Spinal cord (tissue), 9 donors: ENCODE measurements at regions not wholly inside any gene's neighbourhood (a gene's known extent, or its start where the extent isn't known, plus 50 kb on each side); places are given as distances from the start of the nearest gene placed in this dataset.

Experiments used
- DNase-seq, 6 donors: peaks; one replicate each; pipeline versions ENCODE4 v3.0.0 to v3.0.0-alpha.2; 2013 to 2015; ENCODE audit warnings: low spot score in 6 of 6, low read depth in 4 of 6
- H3K27ac ChIP-seq: one replicate; pipeline ENCODE4 v1.5.1; 2013; ENCODE audit warnings: low read depth, low read length, control low read depth
- H3K27me3 ChIP-seq: one replicate; pipeline ENCODE4 v1.6.1; 2013; ENCODE audit warnings: low read length; ENCODE audit not compliant: control insufficient read depth, insufficient read depth
- H3K36me3 ChIP-seq: one replicate; pipeline ENCODE4 v1.6.1; 2013; ENCODE audit warnings: low read length; ENCODE audit not compliant: control insufficient read depth, insufficient read depth
- H3K4me1 ChIP-seq: one replicate; pipeline ENCODE4 v1.6.1; 2013; ENCODE audit warnings: low read length; ENCODE audit not compliant: control insufficient read depth, insufficient read depth
- H3K4me3 ChIP-seq: one replicate; pipeline ENCODE4 v1.5.1; 2013; ENCODE audit warnings: low read depth, low read length, control low read depth
- H3K9me3 ChIP-seq: one replicate; pipeline ENCODE4 v1.6.1; 2013; ENCODE audit warnings: low read length; ENCODE audit not compliant: control insufficient read depth, insufficient read depth
- WGBS: methylation state at CpG from one replicate; pipeline ENCODE4 v1.1.5; 2013; ENCODE audit warnings: missing lambda C conversion rate; ENCODE audit not compliant: insufficient coverage; 5-methylcytosine and 5-hydroxymethylcytosine counted together
- donor health status: healthy.

GRCh38 chr2:49812730-49813129 lies 658.4 kb upstream of the FSHR start:
- no peaks in the 10 kb centered on the region for H3K4me1 ChIP-seq
- H3K27me3 ChIP-seq = no peaks in the 10 kb centered on the region
- DNase-seq = no peak
- no peak overlapping the region for H3K4me3 ChIP-seq
- no peaks in the 10 kb centered on the region for H3K9me3 ChIP-seq
- no peak overlapping the region for H3K27ac ChIP-seq
- H3K36me3 ChIP-seq = no peaks in the 10 kb centered on the region

GRCh38 chr2:49811502-49811901 lies 657.2 kb upstream of the FSHR start:
- H3K4me1 ChIP-seq = no peaks in the 10 kb centered on the region
- no peaks in the 10 kb centered on the region for H3K27me3 ChIP-seq
- no peaks in the 10 kb centered on the region for H3K36me3 ChIP-seq
- no peak overlapping the region for H3K27ac ChIP-seq
- H3K9me3 ChIP-seq = no peaks in the 10 kb centered on the region
- no CpG with 5 or more reads among the region's 4 CpGs for WGBS
- no peak overlapping the region for H3K4me3 ChIP-seq
- no peak for DNase-seq

- no peak for DNase-seq
- Histone ChIP-seq H3K27me3 (no peaks in the 10 kb centered on the region), H3K27ac (no peak overlapping the region), H3K4me1 (no peaks in the 10 kb centered on the region), H3K36me3 (no peaks in the 10 kb centered on the region), H3K9me3 (no peaks in the 10 kb centered on the region), H3K4me3 (no peak overlapping the region)
Observed at GRCh38 chr2:49807689-49808088, 653.4 kb upstream of the FSHR start.

GRCh38 chr2:49804111-49804510 lies 649.8 kb upstream of the FSHR start:
- Histone ChIP-seq H3K4me1 (peaks cover 8% of the 10 kb centered on the region), H3K9me3 (no peaks in the 10 kb centered on the region), H3K27me3 (no peaks in the 10 kb centered on the region), H3K4me3 (no peak overlapping the region), H3K36me3 (no peaks in the 10 kb centered on the region), H3K27ac (no peak overlapping the region)
- DNase-seq = no peak
- no CpG with 5 or more reads among the region's 1 CpG for WGBS

- Histone ChIP-seq H3K27ac (no peak overlapping the region), H3K36me3 (no peaks in the 10 kb centered on the region), H3K4me1 (peaks cover 8% of the 10 kb centered on the region), H3K9me3 (no peaks in the 10 kb centered on the region), H3K4me3 (no peak overlapping the region), H3K27me3 (no peaks in the 10 kb centered on the region)
- 83% methylated on average over 1 of the region's 2 CpGs for WGBS
- DNase-seq = peak in 5 of 6 donors; percentile 7 to 76 (median 25)
Observed at GRCh38 chr2:49801898-49802450, 647.7 kb upstream of the FSHR start.

- Histone ChIP-seq H3K4me3 (no peak overlapping the region), H3K9me3 (no peaks in the 10 kb centered on the region), H3K27ac (no peak overlapping the region), H3K4me1 (peaks cover 8% of the 10 kb centered on the region), H3K27me3 (no peaks in the 10 kb centered on the region), H3K36me3 (no peaks in the 10 kb centered on the region)
- no peak for DNase-seq
Observed at GRCh38 chr2:49798570-49798969, 644.3 kb upstream of the FSHR start.

- 100% methylated on average over 1 of the region's 3 CpGs for WGBS
- Histone ChIP-seq H3K9me3 (no peaks in the 10 kb centered on the region), H3K36me3 (no peaks in the 10 kb centered on the region), H3K4me3 (no peak overlapping the region), H3K4me1 (peaks cover 3% of the 10 kb centered on the region), H3K27me3 (no peaks in the 10 kb centered on the region), H3K27ac (no peak overlapping the region)
- no peak for DNase-seq
Observed at GRCh38 chr2:49796266-49796665, 642.0 kb upstream of the FSHR start.

- no CpG with 5 or more reads among the region's 2 CpGs for WGBS
- no peaks in the 10 kb centered on the region for H3K36me3 ChIP-seq
- no peak overlapping the region for H3K27ac ChIP-seq
- H3K4me1 ChIP-seq = no peaks in the 10 kb centered on the region
- H3K27me3 ChIP-seq = no peaks in the 10 kb centered on the region
- DNase-seq = no peak
- H3K9me3 ChIP-seq = no peaks in the 10 kb centered on the region
- no peak overlapping the region for H3K4me3 ChIP-seq
Observed at GRCh38 chr2:49794396-49794795, 640.1 kb upstream of the FSHR start.

GRCh38 chr2:49788300-49788699 lies 634.0 kb upstream of the FSHR start:
- H3K36me3 ChIP-seq = no peaks in the 10 kb centered on the region
- H3K4me1 ChIP-seq = no peaks in the 10 kb centered on the region
- no peak overlapping the region for H3K4me3 ChIP-seq
- no peak overlapping the region for H3K27ac ChIP-seq
- DNase-seq = no peak
- no peaks in the 10 kb centered on the region for H3K27me3 ChIP-seq
- no peaks in the 10 kb centered on the region for H3K9me3 ChIP-seq

- H3K4me3 ChIP-seq = no peak overlapping the region
- H3K9me3 ChIP-seq = no peaks in the 10 kb centered on the region
- no peak for DNase-seq
- WGBS = no CpG with 5 or more reads among the region's 2 CpGs
- no peaks in the 10 kb centered on the region for H3K4me1 ChIP-seq
- H3K27ac ChIP-seq = no peak overlapping the region
- H3K27me3 ChIP-seq = no peaks in the 10 kb centered on the region
- H3K36me3 ChIP-seq = no peaks in the 10 kb centered on the region
Observed at GRCh38 chr2:49780949-49781348, 626.6 kb upstream of the FSHR start.
